ENCODE measurements at regions not wholly inside any gene's neighbourhood (a gene's known extent, or its start where the extent isn't known, plus 50 kb on each side); places are given as distances from the start of the nearest gene placed in this dataset.

GRCh38 chr11:76732643-76733042 lies 50.5 kb upstream of the TSKU start:
- no peak overlapping the region for H3K27ac Mint-ChIP-seq (ENCODE audit: low read depth, unreplicated experiment)
- no peak for TF ChIP-seq CTCF (IDR thresholded peaks at IDR 0.05; ENCODE audit: unreplicated experiment)
- H3K4me1 Mint-ChIP-seq (ENCODE audit: insufficient read depth, unreplicated experiment) = no peaks in the 10 kb centered on the region
- POLR2A ChIA-PET = interaction anchor here (2.2 kb wide), 1 partner anchor 66 kb away, joined by 16 read pairs; no protein-coding TSS in a partner anchor
- H3K27me3 Mint-ChIP-seq (ENCODE audit: insufficient read depth, unreplicated experiment) = peaks cover 13% of the 10 kb centered on the region
- H3K36me3 Mint-ChIP-seq (ENCODE audit: insufficient read depth, unreplicated experiment) = no peaks in the 10 kb centered on the region
- CTCF ChIA-PET = interaction anchor here (0.6 to 7.5 kb wide), 7 partner anchors 12 to 358 kb away, joined by 4 to 161 read pairs (median 33); no protein-coding TSS in a partner anchor
- no peaks in the 10 kb centered on the region for H3K9me3 Mint-ChIP-seq (ENCODE audit: unreplicated experiment)
- H3K4me3 Mint-ChIP-seq (ENCODE audit: unreplicated experiment) = no peak overlapping the region
- DNase-seq (ENCODE audit: unreplicated experiment) = no peak
- BruUV-seq (replicated peaks) = no TSS peak
- intact Hi-C loops (cut with micrococcal nuclease) = loop anchor here (5.0 to 10.0 kb wide), 3 partner anchors 50 to 455 kb away; partner anchors contain the start of gene TSKU

Data from MCF 10A (cell line).